Gastrocnemius medialis (tissue), 4 donors: ENCODE measurements at regions not wholly inside any gene's neighbourhood (a gene's known extent, or its start where the extent isn't known, plus 50 kb on each side); places are given as distances from the start of the nearest gene placed in this dataset.

Experiments used
- ATAC-seq, 2 donors: fragments of 150-250 bp; one replicate each; pipeline ENCODE4 v1.9.1; 2016
- DNase-seq, 2 donors: peaks; one replicate each; pipeline ENCODE4 v3.0.0-alpha.2; 2019
- H3K27ac ChIP-seq, 4 donors: fragments of 200-600 bp; sonication (generic); 1 replicate in 1 of 4; 2 replicates in 3 of 4; pipeline ENCODE4 v1.5.1; 2016 to 2018; ENCODE audit warnings: mild to moderate bottlenecking in 2 of 4, moderate library complexity in 1 of 4
- H3K27me3 ChIP-seq, 3 donors: fragments of 200-600 bp; sonication (generic) in 2 of 3; 1 replicate in 1 of 3; 2 replicates in 2 of 3; pipeline versions ENCODE4 v1.5.1 to v1.6.0; 2016 to 2019; ENCODE audit warnings: mild to moderate bottlenecking in 1 of 3, moderate library complexity in 1 of 3
- H3K36me3 ChIP-seq, 2 donors: fragments of 200-600 bp; sonication (generic) in 1 of 2; one replicate each; pipeline ENCODE4 v1.5.1; 2017 to 2018
- H3K4me1 ChIP-seq, 2 donors: fragments of 200-600 bp; sonication (generic) in 1 of 2; one replicate each; pipeline ENCODE4 v1.5.1; 2016 to 2017; ENCODE audit warnings: mild to moderate bottlenecking in 2 of 2
- H3K4me3 ChIP-seq, 4 donors: fragments of 200-600 bp; sonication (generic) in 3 of 4; 1 replicate in 1 of 4; 2 replicates in 3 of 4; pipeline ENCODE4 v1.5.1; 2016 to 2019; ENCODE audit warnings: mild to moderate bottlenecking in 2 of 4
- H3K9me3 ChIP-seq, 3 donors: fragments of 200-600 bp; sonication (generic) in 2 of 3; 1 replicate in 1 of 3; 2 replicates in 2 of 3; pipeline ENCODE4 v1.5.1; 2016 to 2019
- POLR2A ChIP-seq, 2 donors: fragments of 450-650 bp; IDR thresholded peaks; one replicate each; pipeline ENCODE4 v1.6.1; 2017; ENCODE audit warnings: antibody characterized with exemption in 2 of 2, mild to moderate bottlenecking in 2 of 2, moderate library complexity in 2 of 2
- in situ Hi-C, 4 donors: fragments of 200-750 bp; cut with MboI; loops; one replicate each; pipeline versions ENCODE4 v1.15.0 to v1.8.0; 2017; ENCODE audit warnings: low sequenced_read_pairs in 4 of 4
- intact Hi-C: fragments of 100-400 bp; cut with DNase I; formaldehyde crosslinking; loops from one replicate; pipeline ENCODE4 v1.15.1; 2023; ENCODE audit warnings: low total_unique reads
- TF ChIP-seq, protein P1 (sequence below), 5 experiments: fragments of 450-650 bp in 3 of 5; fragments of 200-600 bp in 2 of 5; sonication (generic) in 2 of 5; IDR thresholded peaks in 4 of 5; conservative IDR thresholded peaks in 1 of 5; 1 replicate in 4 of 5; 2 replicates in 1 of 5; pipeline ENCODE4 v1.5.1; 2016 to 2019; ENCODE audit warnings: antibody characterized with exemption in 5 of 5, mild to moderate bottlenecking in 3 of 5, moderate library complexity in 3 of 5

DNA sequence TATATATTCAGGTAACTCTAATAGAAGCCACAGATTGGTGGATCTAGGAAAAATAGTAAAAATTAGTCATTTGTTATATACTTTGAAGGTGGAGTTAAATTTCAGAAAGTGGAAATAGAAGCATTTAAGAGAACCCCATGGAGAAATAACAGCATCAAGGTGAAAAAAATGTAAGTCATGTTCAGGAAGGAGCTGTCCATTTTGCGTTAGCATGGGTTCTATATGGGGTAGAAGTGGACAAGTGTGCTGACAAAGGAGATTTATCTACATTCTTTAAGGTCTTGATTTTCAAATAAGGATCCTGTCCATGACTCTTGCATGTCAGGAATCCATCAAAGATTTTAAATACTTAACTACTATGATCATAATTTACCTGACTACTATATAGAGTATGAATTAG is 50.2 kb upstream of the ROBO1 start:
- Histone ChIP-seq H3K4me1 (no peaks in the 10 kb centered on the region), H3K4me3 (no peak overlapping the region), H3K9me3 (no peaks in the 10 kb centered on the region), H3K36me3 (no peaks in the 10 kb centered on the region), H3K27ac (no peak overlapping the region), H3K27me3 (no peaks in the 10 kb centered on the region)
- DNase-seq (no peak), ATAC-seq (no peak)
- intact Hi-C loops: no loop called here
- in situ Hi-C loops: no loop called here
- no peak for TF ChIP-seq POLR2A (IDR thresholded peaks at IDR 0.05)
- TF ChIP-seq, protein P1, sequence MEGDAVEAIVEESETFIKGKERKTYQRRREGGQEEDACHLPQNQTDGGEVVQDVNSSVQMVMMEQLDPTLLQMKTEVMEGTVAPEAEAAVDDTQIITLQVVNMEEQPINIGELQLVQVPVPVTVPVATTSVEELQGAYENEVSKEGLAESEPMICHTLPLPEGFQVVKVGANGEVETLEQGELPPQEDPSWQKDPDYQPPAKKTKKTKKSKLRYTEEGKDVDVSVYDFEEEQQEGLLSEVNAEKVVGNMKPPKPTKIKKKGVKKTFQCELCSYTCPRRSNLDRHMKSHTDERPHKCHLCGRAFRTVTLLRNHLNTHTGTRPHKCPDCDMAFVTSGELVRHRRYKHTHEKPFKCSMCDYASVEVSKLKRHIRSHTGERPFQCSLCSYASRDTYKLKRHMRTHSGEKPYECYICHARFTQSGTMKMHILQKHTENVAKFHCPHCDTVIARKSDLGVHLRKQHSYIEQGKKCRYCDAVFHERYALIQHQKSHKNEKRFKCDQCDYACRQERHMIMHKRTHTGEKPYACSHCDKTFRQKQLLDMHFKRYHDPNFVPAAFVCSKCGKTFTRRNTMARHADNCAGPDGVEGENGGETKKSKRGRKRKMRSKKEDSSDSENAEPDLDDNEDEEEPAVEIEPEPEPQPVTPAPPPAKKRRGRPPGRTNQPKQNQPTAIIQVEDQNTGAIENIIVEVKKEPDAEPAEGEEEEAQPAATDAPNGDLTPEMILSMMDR (IDR thresholded peaks at IDR 0.05 in 4 of 5, conservative IDR thresholded peaks at IDR 0.05 in 1 of 5): no peak
